ENCODE measurements at regions not wholly inside any gene's neighbourhood (a gene's known extent, or its start where the extent isn't known, plus 50 kb on each side); places are given as distances from the start of the nearest gene placed in this dataset.
"Not testable (repeated sequence)": the region's sequence is repeated elsewhere in the genome, so short reads cannot be mapped to it uniquely, and the experiment has no call there.

DNA sequence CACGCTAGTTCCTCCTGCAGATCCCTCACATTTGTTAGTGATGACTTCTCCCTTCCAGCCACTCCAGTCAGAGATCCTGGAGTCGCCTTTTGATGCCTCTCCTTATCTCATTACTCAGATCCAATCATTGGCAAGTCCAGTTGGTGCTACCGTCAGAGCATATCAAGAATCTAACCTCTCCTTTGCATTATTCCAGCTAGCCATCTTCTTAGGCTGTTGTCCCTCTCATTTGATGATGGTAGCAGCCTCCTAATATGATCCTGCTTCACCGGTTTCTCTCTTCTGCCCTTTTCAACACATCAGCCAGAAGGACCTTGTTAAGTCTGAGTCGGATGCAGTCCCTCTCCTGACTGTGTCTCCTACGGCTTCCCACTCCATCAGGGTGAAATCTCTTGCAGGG is 305.6 kb downstream of the THBS2 start:
- intact Hi-C loops (cut with DNase I, micrococcal nuclease), result no loop called here
- no peaks in the 10 kb centered on the region for H3K4me1 Mint-ChIP-seq
- no peaks in the 10 kb centered on the region for H3K36me3 Mint-ChIP-seq (ENCODE audit: low read depth)
- no peak overlapping the region for H3K4me3 Mint-ChIP-seq
- peaks cover 7% of the 10 kb centered on the region for H3K27me3 Mint-ChIP-seq
- ChIA-PET CTCF (interaction anchor here (1.0 kb wide), 1 partner anchor 10 kb away, joined by 3 read pairs; no protein-coding TSS in a partner anchor), POLR2A (no interaction called here)
- DNase-seq (no peak), ATAC-seq (no peak)
- H3K9me3 Mint-ChIP-seq (ENCODE audit: low read depth), result no peaks in the 10 kb centered on the region
- H3K27ac Mint-ChIP-seq, result no peak overlapping the region

DNA sequence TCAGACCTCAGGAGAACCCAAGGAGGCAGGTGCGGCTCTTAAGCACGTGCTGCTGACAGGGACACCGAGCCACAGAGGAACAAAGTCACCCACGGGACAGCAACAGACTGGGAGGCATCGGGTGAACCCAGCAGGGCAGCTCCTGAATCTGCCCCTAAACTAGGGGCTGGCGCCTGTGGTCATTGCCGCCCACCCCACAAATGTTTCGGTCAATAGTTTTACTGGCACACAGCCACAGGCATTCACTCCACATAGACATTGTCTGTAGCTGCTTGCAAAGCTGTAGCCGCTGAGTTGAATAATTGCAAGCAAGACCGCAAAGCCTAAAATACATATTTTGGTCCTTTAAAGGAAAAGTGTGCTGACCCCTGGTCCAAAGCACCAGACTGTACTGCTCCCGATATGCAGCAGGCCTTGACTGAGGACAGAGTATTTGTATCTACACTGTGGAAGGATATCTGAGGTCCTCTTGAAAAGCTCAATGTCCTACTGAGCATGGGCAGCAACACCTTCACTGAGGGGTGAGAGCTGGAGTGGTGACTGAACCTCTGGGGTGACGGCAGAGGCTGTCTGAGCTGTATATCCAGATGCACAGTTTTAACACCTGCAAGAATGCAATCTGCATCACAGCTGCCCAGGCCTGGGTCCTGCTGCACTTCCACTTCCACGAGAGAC is 310.3 kb downstream of the THBS2 start:
- no peaks in the 10 kb centered on the region for H3K9me3 Mint-ChIP-seq (ENCODE audit: low read depth)
- ATAC-seq (no peak), DNase-seq (no peak)
- H3K27ac Mint-ChIP-seq, result no peak overlapping the region
- no peaks in the 10 kb centered on the region for H3K4me1 Mint-ChIP-seq
- ChIA-PET CTCF (no interaction called here), POLR2A (no interaction called here)
- intact Hi-C loops (cut with DNase I, micrococcal nuclease), result no loop called here
- no peaks in the 10 kb centered on the region for H3K36me3 Mint-ChIP-seq (ENCODE audit: low read depth)
- H3K4me3 Mint-ChIP-seq, result no peak overlapping the region
- peaks cover 7% of the 10 kb centered on the region for H3K27me3 Mint-ChIP-seq

DNA sequence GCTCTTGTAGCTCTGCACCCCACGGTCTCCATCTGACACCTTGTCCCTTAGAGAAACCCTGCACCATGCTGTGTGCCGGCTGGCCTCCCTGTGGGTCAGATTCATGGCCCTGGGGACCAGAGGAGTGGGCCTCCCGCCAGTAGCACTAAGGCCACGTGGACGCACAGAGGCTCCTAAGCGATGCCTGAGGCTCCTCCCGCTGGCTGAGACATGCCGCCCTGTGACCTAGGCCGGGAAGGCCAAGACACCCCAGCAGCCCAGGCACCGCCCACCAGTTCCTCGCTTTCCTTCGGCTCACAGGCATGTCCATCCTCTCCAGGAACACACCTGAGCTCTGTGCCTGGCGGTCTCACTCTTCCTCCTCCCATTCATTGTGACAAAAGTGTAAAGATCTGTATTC is 311.0 kb downstream of the THBS2 start:
- ChIA-PET CTCF (no interaction called here), POLR2A (no interaction called here)
- intact Hi-C loops (cut with DNase I, micrococcal nuclease), result no loop called here

DNA sequence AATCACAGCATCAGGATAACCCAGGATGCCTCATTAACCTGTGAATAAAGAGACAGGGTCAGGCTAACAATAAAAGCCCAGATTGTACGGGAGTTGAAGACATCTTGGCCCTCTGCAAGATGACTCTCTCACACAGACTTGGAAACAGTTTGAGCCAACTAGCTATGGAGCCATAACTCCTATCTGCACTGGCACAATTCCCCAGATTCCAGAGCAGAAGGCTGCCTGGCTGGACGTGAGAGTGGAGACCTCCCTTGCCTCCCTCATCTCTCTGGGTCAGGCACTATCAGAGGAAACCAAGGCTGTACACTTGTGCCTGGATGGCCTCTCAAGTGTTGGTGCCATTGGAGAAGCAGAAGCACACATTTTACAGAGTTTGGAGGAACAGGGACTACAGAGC is 312.6 kb downstream of the THBS2 start:
- Mint-ChIP-seq H3K27ac (no peak overlapping the region), H3K27me3 (peaks cover 12% of the 10 kb centered on the region), H3K36me3 (ENCODE audit: low read depth) (no peaks in the 10 kb centered on the region), H3K4me1 (no peaks in the 10 kb centered on the region), H3K9me3 (ENCODE audit: low read depth) (no peaks in the 10 kb centered on the region), H3K4me3 (no peak overlapping the region)
- ATAC-seq, result no peak
- intact Hi-C loops (cut with DNase I, micrococcal nuclease), result no loop called here
- CTCF ChIA-PET, result no interaction called here
- POLR2A ChIA-PET, result no interaction called here
- no peak for DNase-seq

More for the DNA sequence above, 311.0 kb downstream of the THBS2 start:
- no peak overlapping the region for H3K4me3 Mint-ChIP-seq
- H3K27me3 Mint-ChIP-seq, result peaks cover 7% of the 10 kb centered on the region
- H3K4me1 Mint-ChIP-seq, result no peaks in the 10 kb centered on the region
- ATAC-seq (no peak), DNase-seq (no peak)
- H3K9me3 Mint-ChIP-seq (ENCODE audit: low read depth), result no peaks in the 10 kb centered on the region
- H3K36me3 Mint-ChIP-seq (ENCODE audit: low read depth), result no peaks in the 10 kb centered on the region
- H3K27ac Mint-ChIP-seq, result no peak overlapping the region

DNA sequence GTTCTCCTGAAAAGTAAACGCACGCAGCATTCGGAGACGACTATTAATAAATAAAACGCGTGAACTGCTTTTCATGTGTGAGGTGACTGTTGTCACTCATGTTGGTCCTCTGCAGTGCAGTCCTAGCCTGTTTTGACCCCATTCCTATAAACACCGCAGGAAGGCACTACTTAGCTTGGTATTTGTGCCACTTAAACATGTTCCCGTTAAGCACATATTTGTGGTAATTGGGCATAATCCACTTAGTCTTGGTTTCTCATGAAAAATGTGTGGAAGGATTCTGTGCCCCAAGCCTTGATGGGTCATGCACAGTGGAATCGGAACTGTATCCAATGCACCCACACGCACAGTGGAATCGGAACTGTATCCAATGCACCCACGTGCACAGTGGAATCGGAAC is 313.9 kb downstream of the THBS2 start:
- intact Hi-C loops (cut with DNase I, micrococcal nuclease), result no loop called here
- ATAC-seq (no peak), DNase-seq (no peak)
- H3K4me3 Mint-ChIP-seq, result no peak overlapping the region
- no peaks in the 10 kb centered on the region for H3K9me3 Mint-ChIP-seq (ENCODE audit: low read depth)
- ChIA-PET CTCF (no interaction called here), POLR2A (no interaction called here)
- no peaks in the 10 kb centered on the region for H3K4me1 Mint-ChIP-seq
- H3K27ac Mint-ChIP-seq, result no peak overlapping the region
- H3K36me3 Mint-ChIP-seq (ENCODE audit: low read depth), result no peaks in the 10 kb centered on the region
- H3K27me3 Mint-ChIP-seq, result peaks cover 22% of the 10 kb centered on the region

DNA sequence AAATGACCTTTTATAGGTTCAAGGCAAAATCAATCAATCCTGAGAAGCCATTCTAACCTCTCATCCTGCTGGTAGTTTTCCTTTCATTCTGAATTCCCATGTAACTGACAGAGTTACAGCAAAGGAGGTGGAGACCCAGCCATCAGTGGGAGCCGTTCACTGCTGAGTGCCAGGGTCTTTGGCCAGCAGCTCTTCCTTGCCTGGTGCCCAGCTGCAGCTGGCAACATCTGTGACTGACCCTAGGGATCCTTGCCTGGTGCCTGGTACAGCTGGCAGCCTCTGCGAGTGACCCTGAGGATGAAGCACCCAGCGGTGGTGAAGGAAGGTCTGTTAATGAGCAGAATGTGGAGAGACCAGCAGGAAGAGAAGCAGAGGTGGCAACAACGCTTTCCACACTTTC is 314.6 kb downstream of the THBS2 start:
- intact Hi-C loops (cut with DNase I, micrococcal nuclease), result no loop called here
- no peak overlapping the region for H3K27ac Mint-ChIP-seq
- no peak overlapping the region for H3K4me3 Mint-ChIP-seq
- H3K36me3 Mint-ChIP-seq (ENCODE audit: low read depth), result no peaks in the 10 kb centered on the region
- peaks cover 26% of the 10 kb centered on the region for H3K27me3 Mint-ChIP-seq
- ChIA-PET POLR2A (no interaction called here), CTCF (no interaction called here)
- H3K9me3 Mint-ChIP-seq (ENCODE audit: low read depth), result no peaks in the 10 kb centered on the region
- DNase-seq (no peak), ATAC-seq (no peak)
- peaks cover 2% of the 10 kb centered on the region for H3K4me1 Mint-ChIP-seq

DNA sequence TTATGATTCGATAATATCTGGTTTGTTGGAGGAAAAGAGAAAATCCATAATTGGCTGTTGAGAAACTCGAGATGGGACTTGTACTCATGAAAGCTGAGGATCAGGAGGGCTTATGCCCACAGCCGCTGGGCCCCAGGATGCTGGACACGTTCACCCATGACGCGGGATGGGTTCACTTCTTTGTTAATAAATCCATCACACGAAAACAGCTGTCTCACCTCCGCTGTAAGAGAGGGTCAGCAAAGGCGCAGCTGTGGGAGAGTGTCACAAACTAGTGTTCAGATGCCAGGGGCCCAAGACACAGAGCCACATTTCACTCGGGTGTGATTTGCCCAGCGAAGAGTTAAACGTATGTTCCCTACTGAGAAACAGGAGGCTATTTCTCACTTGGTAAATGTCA is 315.1 kb downstream of the THBS2 start:
- no peak for ATAC-seq
- H3K4me3 Mint-ChIP-seq, result no peak overlapping the region
- POLR2A ChIA-PET, result no interaction called here
- H3K9me3 Mint-ChIP-seq (ENCODE audit: low read depth), result no peaks in the 10 kb centered on the region
- intact Hi-C loops (cut with DNase I, micrococcal nuclease), result no loop called here
- H3K4me1 Mint-ChIP-seq, result peaks cover 2% of the 10 kb centered on the region
- no peak for DNase-seq
- no peaks in the 10 kb centered on the region for H3K36me3 Mint-ChIP-seq (ENCODE audit: low read depth)
- peaks cover 26% of the 10 kb centered on the region for H3K27me3 Mint-ChIP-seq
- H3K27ac Mint-ChIP-seq, result no peak overlapping the region
- CTCF ChIA-PET, result interaction anchor here (0.6 kb wide), 1 partner anchor 9 kb away, joined by 3 read pairs; no protein-coding TSS in a partner anchor

DNA sequence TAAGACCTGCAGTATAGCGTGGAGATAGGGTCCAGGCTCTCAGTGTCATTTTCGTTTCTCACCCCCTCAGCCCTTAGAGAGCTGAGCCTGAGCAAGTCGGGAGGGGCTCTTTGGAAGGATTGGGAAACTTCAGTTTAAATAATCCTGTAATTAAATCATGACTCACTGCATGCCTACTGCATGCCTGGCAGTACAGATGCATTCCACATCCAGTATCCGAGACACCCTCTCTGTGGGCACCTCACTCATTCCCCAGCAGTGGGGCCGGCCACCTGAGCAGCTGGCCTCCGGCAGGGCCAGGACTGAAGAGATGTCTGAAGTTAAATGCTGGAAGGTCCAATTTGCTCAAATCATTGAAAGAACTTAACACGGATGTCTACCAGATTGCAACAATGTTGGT is 316.6 kb downstream of the THBS2 start:
- intact Hi-C loops (cut with DNase I, micrococcal nuclease), result no loop called here
- peaks cover 2% of the 10 kb centered on the region for H3K4me1 Mint-ChIP-seq
- no peaks in the 10 kb centered on the region for H3K36me3 Mint-ChIP-seq (ENCODE audit: low read depth)
- H3K27ac Mint-ChIP-seq, result no peak overlapping the region
- H3K27me3 Mint-ChIP-seq, result peaks cover 26% of the 10 kb centered on the region
- ATAC-seq (no peak), DNase-seq (no peak)
- H3K4me3 Mint-ChIP-seq, result no peak overlapping the region
- POLR2A ChIA-PET, result no interaction called here
- H3K9me3 Mint-ChIP-seq (ENCODE audit: low read depth), result no peaks in the 10 kb centered on the region
- CTCF ChIA-PET, result no interaction called here

DNA sequence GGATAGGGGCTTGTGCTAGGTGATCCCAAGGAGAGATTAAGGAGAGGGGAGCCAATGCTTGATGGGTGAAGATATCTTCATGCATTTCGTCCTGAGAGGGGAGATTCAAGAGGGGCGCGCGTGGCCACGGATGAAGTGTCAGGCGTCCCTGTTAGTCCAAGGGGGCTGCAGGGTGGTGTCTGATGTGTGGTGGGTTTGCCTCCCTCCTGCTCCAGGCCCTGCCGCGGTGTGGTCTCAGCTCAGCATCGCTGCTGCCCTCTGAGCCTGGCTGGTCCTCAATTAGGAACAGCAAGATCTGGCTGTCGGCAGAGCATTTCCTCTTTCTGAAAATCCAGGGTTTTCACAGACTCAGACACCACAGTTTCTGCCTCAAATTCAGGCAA is 318.0 kb downstream of the THBS2 start:
- no peaks in the 10 kb centered on the region for H3K36me3 Mint-ChIP-seq (ENCODE audit: low read depth)
- ChIA-PET POLR2A (no interaction called here), CTCF (no interaction called here)
- peaks cover 2% of the 10 kb centered on the region for H3K4me1 Mint-ChIP-seq
- peaks cover 24% of the 10 kb centered on the region for H3K27me3 Mint-ChIP-seq
- intact Hi-C loops (cut with DNase I, micrococcal nuclease), result no loop called here
- H3K9me3 Mint-ChIP-seq (ENCODE audit: low read depth), result no peaks in the 10 kb centered on the region
- H3K27ac Mint-ChIP-seq, result no peak overlapping the region
- H3K4me3 Mint-ChIP-seq, result no peak overlapping the region
- DNase-seq (no peak), ATAC-seq (no peak)

DNA sequence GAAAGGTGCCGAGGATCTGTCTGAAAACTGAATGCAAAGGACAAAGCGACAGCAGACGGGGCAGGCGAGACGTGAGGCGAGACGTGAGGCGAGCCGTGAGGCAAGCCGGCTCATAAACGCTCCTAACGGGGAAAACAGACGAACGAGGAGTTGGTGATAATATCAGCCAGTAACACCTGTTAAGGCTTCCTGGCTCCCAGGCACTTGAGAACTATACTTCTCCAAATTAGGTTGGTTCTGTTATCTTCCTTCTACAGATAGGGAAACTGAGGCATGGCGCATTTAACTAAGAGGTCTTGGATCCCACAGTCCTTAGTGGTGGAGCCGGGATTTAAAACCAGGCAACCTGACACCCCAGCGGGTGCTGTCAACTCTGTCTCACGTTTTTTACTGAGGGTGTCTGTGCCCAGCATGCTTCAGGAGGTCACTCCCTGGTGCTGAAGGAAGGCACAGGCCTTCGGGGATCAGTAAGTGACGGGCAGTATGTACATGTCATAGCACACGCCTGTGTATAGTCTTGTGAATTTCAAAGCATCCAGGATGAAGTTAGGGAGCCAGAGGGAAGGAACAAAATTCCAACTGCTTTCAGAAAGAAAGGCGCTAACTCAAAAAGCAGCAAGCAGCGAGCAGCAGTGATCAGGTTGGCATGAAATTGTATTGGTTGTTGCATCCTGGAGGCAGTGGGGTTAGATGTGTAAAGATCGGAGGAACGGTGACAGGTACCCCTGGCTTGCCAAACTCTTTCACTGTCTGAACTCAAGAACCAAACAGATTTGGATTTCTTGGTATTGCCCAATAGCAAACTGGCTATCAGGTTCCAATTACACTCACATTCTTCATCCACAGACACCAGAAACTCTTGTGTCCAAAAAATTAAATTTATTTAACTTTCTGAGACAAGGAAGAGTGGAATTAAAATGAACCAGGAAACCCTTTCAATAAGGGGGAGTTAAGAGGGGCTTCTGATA is 318.7 kb downstream of the THBS2 start:
- Mint-ChIP-seq H3K27me3 (peaks cover 21% of the 10 kb centered on the region), H3K4me1 (peaks cover 2% of the 10 kb centered on the region), H3K9me3 (ENCODE audit: low read depth) (no peaks in the 10 kb centered on the region), H3K36me3 (ENCODE audit: low read depth) (no peaks in the 10 kb centered on the region), H3K27ac (no peak overlapping the region), H3K4me3 (no peak overlapping the region)
- DNase-seq (no peak), ATAC-seq (no peak)
- CTCF ChIA-PET, result no interaction called here
- POLR2A ChIA-PET, result no interaction called here
- intact Hi-C loops (cut with DNase I, micrococcal nuclease), result no loop called here

DNA sequence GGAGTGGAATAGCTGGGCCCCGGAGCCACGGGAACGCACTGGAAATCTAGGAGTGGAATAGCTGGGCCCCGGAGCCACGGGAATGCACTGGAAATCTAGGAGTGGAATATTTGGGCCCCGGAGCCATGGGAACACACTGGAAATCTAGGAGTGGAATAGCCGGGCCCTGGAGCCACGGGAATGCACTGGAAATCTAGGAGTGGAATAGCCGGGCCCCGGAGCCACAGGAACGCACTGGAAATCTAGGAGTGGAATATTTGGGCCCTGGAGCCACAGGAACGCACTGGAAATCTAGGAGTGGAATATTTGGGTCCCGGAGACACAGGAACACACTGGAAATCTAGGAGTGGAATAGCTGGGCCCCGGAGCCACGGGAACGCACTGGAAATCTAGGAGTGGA is 321.5 kb downstream of the THBS2 start:
- H3K4me3 Mint-ChIP-seq; DNase-seq; intact Hi-C loops (cut with DNase I, micrococcal nuclease); H3K9me3 Mint-ChIP-seq (ENCODE audit: low read depth); H3K4me1 Mint-ChIP-seq; H3K27ac Mint-ChIP-seq; CTCF ChIA-PET; ATAC-seq; H3K36me3 Mint-ChIP-seq (ENCODE audit: low read depth); POLR2A ChIA-PET: not testable (repeated sequence)
- H3K27me3 Mint-ChIP-seq, result peaks cover 19% of the 10 kb centered on the region

DNA sequence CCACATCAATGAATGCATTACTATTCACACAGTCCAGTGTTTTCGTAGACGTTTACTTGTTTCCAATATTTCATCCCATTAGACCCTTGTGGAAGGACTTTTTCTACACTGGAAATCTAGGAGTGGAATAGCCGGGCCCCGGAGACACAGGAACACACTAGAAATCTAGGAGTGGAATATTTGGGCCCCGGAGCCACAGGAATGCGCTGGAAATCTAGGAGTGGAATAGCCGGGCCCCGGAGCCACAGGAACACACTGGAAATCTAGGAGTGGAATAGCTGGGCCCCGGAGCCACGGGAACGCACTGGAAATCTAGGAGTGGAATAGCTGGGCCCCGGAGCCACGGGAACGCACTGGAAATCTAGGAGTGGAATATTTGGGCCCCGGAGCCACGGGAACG is 322.6 kb downstream of the THBS2 start:
- ATAC-seq; POLR2A ChIA-PET; intact Hi-C loops (cut with DNase I, micrococcal nuclease); H3K4me1 Mint-ChIP-seq; CTCF ChIA-PET; H3K4me3 Mint-ChIP-seq; DNase-seq; H3K9me3 Mint-ChIP-seq (ENCODE audit: low read depth); H3K27ac Mint-ChIP-seq; H3K36me3 Mint-ChIP-seq (ENCODE audit: low read depth): not testable (repeated sequence)
- peaks cover 18% of the 10 kb centered on the region for H3K27me3 Mint-ChIP-seq

Measured in activated CD4-positive, alpha-beta T cell treated with anti-CD3 and anti-CD28 coated beads for 36 hours (primary cell).